ENCODE measurements at regions not wholly inside any gene's neighbourhood (a gene's known extent, or its start where the extent isn't known, plus 50 kb on each side); places are given as distances from the start of the nearest gene placed in this dataset.

DNA sequence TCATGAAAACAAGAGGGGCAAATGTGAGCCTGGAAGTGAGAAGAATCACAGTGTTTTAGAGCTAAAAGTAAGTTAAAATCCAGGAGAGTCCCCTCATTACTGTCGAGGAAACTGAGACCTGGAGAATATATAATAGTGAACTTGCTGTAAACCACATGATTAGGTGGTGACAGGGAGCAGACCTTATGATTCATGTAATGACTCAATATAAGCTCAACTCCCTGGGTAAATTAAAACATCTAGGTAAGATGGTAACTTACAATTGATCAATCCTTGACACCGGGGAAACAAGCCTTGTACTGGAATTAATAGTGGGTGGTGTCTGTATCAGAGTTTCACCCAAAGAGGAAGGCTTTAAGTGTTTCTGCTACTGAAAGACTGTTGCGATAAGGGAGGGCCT, 269.3 kb downstream of the SNAPC1 start:
- TF ChIP-seq CTCF (IDR thresholded peaks at IDR 0.05; ENCODE audit: borderline replicate concordance, extremely low read depth, low read length, poor library complexity, severe bottlenecking) (no peak), EZH2 (IDR thresholded peaks at IDR 0.05; ENCODE audit: borderline replicate concordance, low read depth, low read length, severe bottlenecking) (no peak)
